ENCODE measurements at regions not wholly inside any gene's neighbourhood (a gene's known extent, or its start where the extent isn't known, plus 50 kb on each side); places are given as distances from the start of the nearest gene placed in this dataset.
A peak's percentile ranks its signal among the peaks of the same experiment; 100 is the strongest.

DNA sequence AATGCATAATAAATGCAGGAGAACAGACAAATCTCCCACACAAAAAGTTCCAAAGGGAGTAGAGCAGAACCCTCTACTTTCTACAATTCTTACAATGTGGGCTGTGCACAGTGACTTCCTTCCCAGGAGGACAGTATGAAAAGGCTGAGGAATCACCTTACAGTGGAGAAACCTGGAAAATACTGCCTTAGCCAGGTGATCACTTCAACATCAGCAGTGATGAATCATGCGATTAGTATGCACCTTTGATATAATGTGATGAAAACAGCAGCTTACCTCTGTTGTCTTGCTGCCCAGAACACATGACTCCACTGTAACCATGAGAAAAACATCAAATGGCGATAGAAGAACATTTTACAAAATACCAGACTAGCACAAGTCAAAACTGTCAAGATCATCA lies 329.7 kb upstream of the POM121L12 start:
- Histone ChIP-seq H2BK5ac (ENCODE audit: low read depth, low read length) (no peak overlapping the region), H3K4me1 (replicated peaks in 1 of 4; ENCODE audit: control insufficient read depth in 3 of 4, insufficient read depth in 4 of 4, low read length in 3 of 4) (no peaks in the 10 kb centered on the region)
- WGBS, 2 experiments (ENCODE audit: extremely low coverage in 1 of 2, insufficient coverage in 1 of 2, insufficient read length in 1 of 2, insufficient replicate concordance in 2 of 2, low coverage in 1 of 2, low lambda C conversion rate in 2 of 2, missing lambda C conversion rate in 1 of 2) = 89% methylated on average over 2 of the region's 2 CpGs; no CpG with 5 or more reads in 1 of the 2 experiments

More for the DNA sequence above, 329.7 kb upstream of the POM121L12 start:
- Histone ChIP-seq H2BK15ac (ENCODE audit: low read length) (no peak overlapping the region), H3K9me3 (ENCODE audit: insufficient read depth in 2 of 2, low read depth in 1 of 2, low read length in 1 of 2) (no peaks in the 10 kb centered on the region), H4K20me1 (replicated peaks in 1 of 2; ENCODE audit: control insufficient read depth in 1 of 2, insufficient read depth in 2 of 2, low read length in 2 of 2) (no peaks in the 10 kb centered on the region), H3K23ac (ENCODE audit: insufficient read length) (no peak overlapping the region), H2BK12ac (ENCODE audit: low read depth, low read length) (no peak overlapping the region), H3K36me3 (ENCODE audit: control insufficient read depth in 2 of 4, insufficient read depth in 4 of 4, low read length in 3 of 4) (no peaks in the 10 kb centered on the region), H3K27me3 (replicated peaks in 1 of 4; ENCODE audit: control insufficient read depth in 3 of 4, extremely low read depth in 1 of 4, insufficient read depth in 3 of 4, low read length in 3 of 4) (no peaks in the 10 kb centered on the region), H3K18ac (ENCODE audit: extremely low read depth, low read length) (no peak overlapping the region), H2AK5ac (ENCODE audit: low read depth, low read length) (no peak overlapping the region), H2BK120ac (replicated peaks; ENCODE audit: low read depth, low read length) (no peak overlapping the region), H3K4me2 (ENCODE audit: insufficient read depth in 1 of 2, low read depth in 2 of 2, low read length in 2 of 2) (no peak overlapping the region), H3K9ac (replicated peaks in 1 of 4; ENCODE audit: extremely low read depth in 1 of 4, low read depth in 3 of 4, low read length in 3 of 4) (no peak overlapping the region), H3K4ac (replicated peaks; ENCODE audit: insufficient read length, low read depth, low read length) (no peak overlapping the region), H2BK20ac (ENCODE audit: low read length) (no peak overlapping the region), H3K27ac (ENCODE audit: low read depth, low read length) (no peak overlapping the region), H4K5ac (ENCODE audit: insufficient read length, low read depth, low read length) (no peak overlapping the region), H3K79me2 (ENCODE audit: control insufficient read depth in 1 of 2, insufficient read depth in 2 of 2, low read length in 2 of 2) (no peaks in the 10 kb centered on the region), H3K4me3 (ENCODE audit: extremely low read depth in 1 of 4, insufficient read depth in 2 of 4, low read depth in 3 of 4, low read length in 4 of 4) (no peak overlapping the region), H3K56ac (replicated peaks; ENCODE audit: insufficient read length, low read depth, low read length) (no peak overlapping the region), H4K91ac (replicated peaks; ENCODE audit: insufficient read length, low read length) (no peak overlapping the region), H3K23me2 (ENCODE audit: low read depth, low read length) (no peaks in the 10 kb centered on the region), H3K79me1 (ENCODE audit: low read depth, low read length) (no peaks in the 10 kb centered on the region), H4K8ac (ENCODE audit: extremely low read depth, insufficient read depth, low read length) (no peak overlapping the region), H3K14ac (ENCODE audit: insufficient read length) (no peak overlapping the region), H2AFZ (ENCODE audit: low read length) (no peak overlapping the region)
- no peak for DNase-seq (ENCODE audit: low read depth in 1 of 2, low spot score in 2 of 2)
- no peak for FAIRE-seq
- TF ChIP-seq SIN3A (conservative IDR thresholded peaks at IDR 0.05 in 1 of 2, IDR thresholded peaks at IDR 0.05 in 1 of 2; ENCODE audit: low read depth in 1 of 2, low read length in 2 of 2) = no peak
- TF ChIP-seq JUN (IDR thresholded peaks at IDR 0.05; ENCODE audit: low read depth, low read length) = 0 out of 2 replicates have a peak, but pooled peaks have one; percentile 24
- POLR2A ChIA-PET (ENCODE audit: partially characterized antibody) = no interaction called here
- CTCF ChIA-PET (ENCODE audit: partially characterized antibody) = no interaction called here

Data from H1 (cell line).